ENCODE measurements at regions not wholly inside any gene's neighbourhood (a gene's known extent, or its start where the extent isn't known, plus 50 kb on each side); places are given as distances from the start of the nearest gene placed in this dataset.

- no peak for DNase-seq (ENCODE audit: extremely low spot score, unreplicated experiment)
- H3K4me1 Mint-ChIP-seq (ENCODE audit: unreplicated experiment): no peaks in the 10 kb centered on the region
- no peaks in the 10 kb centered on the region for H3K36me3 Mint-ChIP-seq (ENCODE audit: unreplicated experiment)
- no peak overlapping the region for H3K4me3 Mint-ChIP-seq (ENCODE audit: unreplicated experiment)
- H3K27me3 Mint-ChIP-seq (ENCODE audit: unreplicated experiment): peaks cover 13% of the 10 kb centered on the region
- no peak for TF ChIP-seq CTCF (IDR thresholded peaks at IDR 0.05)
- H3K27ac Mint-ChIP-seq (ENCODE audit: unreplicated experiment): no peak overlapping the region
- no peaks in the 10 kb centered on the region for H3K9me3 Mint-ChIP-seq (ENCODE audit: unreplicated experiment)
Measured at GRCh38 chr12:30357766-30358490, 337.7 kb downstream of the IPO8 start.

GRCh38 chr12:30345744-30346471, 349.8 kb downstream of the IPO8 start:
- no peak overlapping the region for H3K27ac Mint-ChIP-seq (ENCODE audit: unreplicated experiment)
- peaks cover 24% of the 10 kb centered on the region for H3K27me3 Mint-ChIP-seq (ENCODE audit: unreplicated experiment)
- no peak for DNase-seq (ENCODE audit: extremely low spot score, unreplicated experiment)
- no peaks in the 10 kb centered on the region for H3K4me1 Mint-ChIP-seq (ENCODE audit: unreplicated experiment)
- no peak overlapping the region for H3K4me3 Mint-ChIP-seq (ENCODE audit: unreplicated experiment)
- TF ChIP-seq CTCF (IDR thresholded peaks at IDR 0.05): no peak
- no peaks in the 10 kb centered on the region for H3K36me3 Mint-ChIP-seq (ENCODE audit: unreplicated experiment)
- H3K9me3 Mint-ChIP-seq (ENCODE audit: unreplicated experiment): no peaks in the 10 kb centered on the region

GRCh38 chr12:30330565-30330964, 365.1 kb downstream of the IPO8 start:
- Mint-ChIP-seq H3K27ac (ENCODE audit: unreplicated experiment) (no peak overlapping the region), H3K9me3 (ENCODE audit: unreplicated experiment) (no peaks in the 10 kb centered on the region), H3K4me1 (ENCODE audit: unreplicated experiment) (no peaks in the 10 kb centered on the region), H3K4me3 (ENCODE audit: unreplicated experiment) (no peak overlapping the region), H3K27me3 (ENCODE audit: unreplicated experiment) (peaks cover 16% of the 10 kb centered on the region), H3K36me3 (ENCODE audit: unreplicated experiment) (no peaks in the 10 kb centered on the region)
- no peak for TF ChIP-seq CTCF (IDR thresholded peaks at IDR 0.05)
- no peak for DNase-seq (ENCODE audit: extremely low spot score, unreplicated experiment)

- Mint-ChIP-seq H3K4me3 (ENCODE audit: unreplicated experiment) (no peak overlapping the region), H3K27ac (ENCODE audit: unreplicated experiment) (no peak overlapping the region), H3K36me3 (ENCODE audit: unreplicated experiment) (no peaks in the 10 kb centered on the region), H3K4me1 (ENCODE audit: unreplicated experiment) (no peaks in the 10 kb centered on the region), H3K9me3 (ENCODE audit: unreplicated experiment) (no peaks in the 10 kb centered on the region), H3K27me3 (ENCODE audit: unreplicated experiment) (peaks cover 16% of the 10 kb centered on the region)
- no peak for DNase-seq (ENCODE audit: extremely low spot score, unreplicated experiment)
- no peak for TF ChIP-seq CTCF (IDR thresholded peaks at IDR 0.05)
Measured at GRCh38 chr12:30329281-30329680, 366.4 kb downstream of the IPO8 start.

- Mint-ChIP-seq H3K9me3 (ENCODE audit: unreplicated experiment) (no peaks in the 10 kb centered on the region), H3K36me3 (ENCODE audit: unreplicated experiment) (no peaks in the 10 kb centered on the region), H3K4me1 (ENCODE audit: unreplicated experiment) (no peaks in the 10 kb centered on the region), H3K27ac (ENCODE audit: unreplicated experiment) (no peak overlapping the region), H3K27me3 (ENCODE audit: unreplicated experiment) (no peaks in the 10 kb centered on the region), H3K4me3 (ENCODE audit: unreplicated experiment) (no peak overlapping the region)
- no peak for TF ChIP-seq CTCF (IDR thresholded peaks at IDR 0.05)
- no peak for DNase-seq (ENCODE audit: extremely low spot score, unreplicated experiment)
Measured at GRCh38 chr12:30323008-30323407, 372.7 kb downstream of the IPO8 start.

Data from osteocyte (in vitro differentiated cells).